NOMO-1 treated with dmso at 0.1 percent for 144 hours (cell line): ENCODE measurements at regions not wholly inside any gene's neighbourhood (a gene's known extent, or its start where the extent isn't known, plus 50 kb on each side); places are given as distances from the start of the nearest gene placed in this dataset.

ENCODE experiments used
- DNase-seq: peaks from one replicate; lab custom pipeline; 2025; ENCODE audit not compliant: unreplicated experiment; lab: John Stamatoyannopoulos, UW

DNA sequence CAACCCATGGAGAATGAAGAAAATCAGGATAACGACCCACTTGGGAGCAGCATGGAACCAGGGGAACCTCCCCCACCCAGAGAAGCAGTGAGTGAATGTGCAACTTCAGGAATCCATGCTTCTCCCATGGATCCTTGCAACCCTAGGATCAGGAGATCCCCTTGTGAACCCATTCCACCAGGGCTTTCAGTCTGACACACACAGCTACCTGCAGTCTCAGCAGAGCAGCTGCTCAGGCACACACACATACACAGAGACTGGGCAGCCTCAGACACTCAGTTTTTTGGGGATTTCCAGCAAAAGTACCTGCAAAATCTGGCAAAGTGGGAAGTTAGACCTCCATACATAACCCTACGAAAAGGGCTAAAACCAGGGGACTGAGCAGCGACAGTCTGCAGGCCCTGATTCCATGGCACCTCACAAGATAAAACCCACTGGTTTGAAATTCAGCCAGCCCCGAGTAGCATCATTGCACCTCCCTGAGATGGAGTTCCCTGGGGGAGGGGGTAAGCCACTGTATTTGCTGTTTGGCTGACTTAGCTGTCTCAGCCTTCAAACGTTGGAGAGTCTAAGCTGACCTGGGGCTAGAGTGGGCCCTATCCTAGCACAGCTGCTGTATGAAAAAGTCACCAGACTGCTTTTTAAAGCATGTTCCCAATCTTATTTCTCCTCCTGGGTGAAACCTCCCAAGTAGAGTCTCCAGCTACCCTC, 737.5 kb upstream of the NDST4 start:
- no peak for DNase-seq

DNA sequence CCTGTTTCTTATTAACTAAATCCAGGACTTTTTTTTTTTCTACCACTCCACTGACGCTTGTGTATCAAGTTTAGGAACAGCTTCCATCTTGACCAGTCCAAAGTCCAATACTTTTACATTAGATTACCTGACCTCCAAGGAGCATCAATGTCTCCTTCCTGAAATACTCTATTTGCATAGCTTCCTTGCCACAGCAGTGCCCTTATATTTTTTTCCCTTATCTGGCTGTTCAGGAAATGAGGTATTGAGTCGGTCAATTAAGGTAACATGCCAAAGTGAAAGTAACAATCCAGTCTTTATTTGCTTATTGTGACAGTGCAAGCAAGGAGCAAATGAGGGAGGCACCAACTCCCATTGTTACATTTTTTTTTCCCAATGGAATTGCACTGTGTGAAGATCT, 730.8 kb upstream of the NDST4 start:
- DNase-seq: no peak

DNA sequence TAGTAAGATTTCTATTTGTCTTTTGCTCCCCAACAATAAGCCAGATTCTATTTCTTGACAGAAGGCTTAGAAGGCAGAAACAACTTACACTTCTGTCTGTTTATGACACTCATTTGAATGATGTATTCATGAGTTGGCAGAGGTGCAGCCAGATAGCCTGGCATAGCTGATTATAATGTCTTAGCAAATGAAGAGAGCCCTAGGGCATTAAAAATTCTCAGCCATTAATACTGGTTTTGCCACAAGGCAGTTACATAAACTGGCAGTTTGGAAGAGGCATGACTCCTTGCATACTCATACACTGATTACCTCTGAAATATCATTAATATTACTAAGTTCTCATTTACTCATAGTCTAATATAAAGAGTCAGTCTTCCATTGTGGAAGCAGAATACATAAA, 728.5 kb upstream of the NDST4 start:
- DNase-seq: no peak

DNA sequence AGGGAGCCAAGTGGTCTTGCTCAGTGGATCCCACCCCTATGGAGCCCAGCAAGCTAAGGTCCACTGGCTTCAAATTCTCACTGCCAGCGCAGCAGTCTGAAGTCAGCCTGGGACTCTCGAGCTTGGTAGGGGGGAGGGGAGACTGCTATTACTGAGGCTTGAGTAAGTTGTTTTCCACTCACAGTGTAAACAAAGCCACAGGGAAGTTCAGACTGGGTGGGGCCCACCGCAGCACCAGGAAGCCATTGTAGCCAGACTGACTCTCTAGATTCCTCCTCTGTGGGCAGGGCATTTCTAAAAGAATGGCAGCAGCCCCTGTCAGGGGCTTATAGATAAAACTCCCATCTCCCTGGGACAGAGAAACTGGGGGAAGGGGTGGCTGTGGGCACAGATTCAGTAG, 721.0 kb upstream of the NDST4 start:
- DNase-seq: no peak

DNA sequence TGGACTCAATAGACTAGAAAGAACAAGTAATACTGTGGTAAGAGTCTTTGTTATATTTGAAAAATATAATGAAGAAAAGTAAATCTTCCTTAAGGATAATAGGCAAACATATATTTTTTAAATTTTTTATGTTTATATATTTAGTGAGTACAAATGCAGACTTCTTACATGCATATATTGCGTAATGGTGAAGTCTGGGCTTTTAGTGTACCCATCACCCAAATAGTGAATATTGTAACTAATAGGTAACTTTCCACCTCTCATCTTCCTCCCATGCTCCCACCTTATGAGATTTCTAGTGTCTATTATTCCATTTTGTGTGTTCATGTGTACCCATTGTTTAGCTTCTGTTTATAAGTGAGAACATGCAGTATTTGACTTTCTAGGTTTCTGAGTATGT, 711.2 kb upstream of the NDST4 start:
- DNase-seq: no peak

DNA sequence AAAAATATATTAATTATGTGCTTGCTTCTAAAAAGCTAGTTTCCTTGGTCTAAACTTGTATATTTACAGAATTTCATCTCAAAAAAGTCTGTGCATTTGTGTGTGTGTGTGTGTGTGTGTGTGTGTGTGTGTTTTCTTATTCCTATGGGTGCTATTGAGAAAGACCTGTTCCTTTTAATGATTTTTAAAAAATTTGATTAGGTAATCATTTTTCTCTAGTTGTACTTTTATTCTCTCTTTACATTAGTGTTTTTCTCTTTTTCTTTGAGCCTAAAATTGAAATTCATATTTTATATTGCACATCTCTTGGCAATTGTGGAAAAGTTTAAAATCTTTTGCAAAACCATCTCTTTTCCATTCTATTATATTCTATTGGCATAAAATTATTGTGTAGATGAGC, 690.4 kb upstream of the NDST4 start:
- no peak for DNase-seq

DNA sequence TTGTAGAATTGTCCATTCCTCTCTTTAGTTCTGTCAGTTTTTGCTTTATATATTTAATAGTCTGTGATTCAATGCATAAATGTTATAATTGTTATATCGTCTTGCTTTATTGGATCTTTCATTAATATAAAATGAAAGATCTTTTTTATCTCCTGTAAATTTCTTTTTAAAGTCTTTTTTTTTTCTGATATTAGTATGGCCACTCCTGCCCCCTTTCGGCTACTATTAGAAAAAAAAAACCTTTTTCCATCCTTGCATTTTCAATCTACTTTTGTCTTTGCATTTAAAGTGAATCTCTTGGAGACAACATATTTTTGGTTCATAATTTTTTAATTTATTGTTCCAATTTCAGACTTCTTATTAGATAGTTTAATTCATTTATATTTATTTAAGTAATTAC, 677.4 kb upstream of the NDST4 start:
- no peak for DNase-seq

DNA sequence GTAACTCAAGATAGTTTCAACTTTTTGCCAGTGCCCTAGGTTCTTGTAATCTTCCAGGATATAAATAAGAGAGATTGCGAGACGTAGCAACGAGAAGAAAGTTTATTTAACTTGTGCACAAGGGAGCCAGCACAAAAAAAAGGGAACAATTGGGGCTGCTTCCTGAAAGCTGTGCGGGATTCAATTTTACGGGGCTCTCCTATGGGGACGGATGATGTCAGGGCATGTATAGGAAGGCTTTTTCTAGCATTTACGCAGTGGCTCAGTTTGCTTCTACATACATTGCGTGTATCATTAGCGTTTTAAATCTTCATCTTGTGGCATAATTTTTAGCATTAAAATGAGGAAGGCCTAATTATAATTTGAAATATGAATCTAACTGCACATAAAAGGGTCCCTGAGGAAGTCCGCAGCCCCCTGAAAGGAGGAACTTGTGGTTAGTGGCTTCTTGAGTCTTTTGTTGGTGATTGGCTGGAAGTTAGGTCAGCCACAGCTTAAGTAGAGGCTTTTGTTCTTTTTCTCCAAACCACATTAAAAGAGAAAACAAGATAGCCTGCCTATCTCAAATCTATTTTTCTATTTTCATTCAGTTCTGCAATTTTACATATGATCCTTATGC, 668.2 kb upstream of the NDST4 start:
- peak; percentile 87 for DNase-seq

DNA sequence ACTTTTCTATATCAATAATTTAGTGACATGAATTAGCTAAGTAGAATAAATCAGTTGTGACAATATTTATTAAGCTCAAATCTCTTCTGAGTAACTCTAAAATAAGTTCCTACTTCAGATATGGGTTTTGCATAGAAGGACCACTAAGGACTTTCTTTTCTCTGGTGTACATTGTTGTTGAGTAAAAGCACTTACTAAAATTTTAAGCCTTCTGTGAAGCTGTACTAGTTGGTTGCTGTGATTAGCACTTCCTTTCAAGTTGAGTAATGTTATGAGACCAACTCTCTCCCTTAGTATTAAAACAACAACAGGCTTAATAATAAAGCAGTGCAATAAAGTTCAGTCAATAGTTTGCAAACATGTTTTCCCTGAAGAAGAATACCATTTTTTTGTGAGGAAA, 667.4 kb upstream of the NDST4 start:
- no peak for DNase-seq

DNA sequence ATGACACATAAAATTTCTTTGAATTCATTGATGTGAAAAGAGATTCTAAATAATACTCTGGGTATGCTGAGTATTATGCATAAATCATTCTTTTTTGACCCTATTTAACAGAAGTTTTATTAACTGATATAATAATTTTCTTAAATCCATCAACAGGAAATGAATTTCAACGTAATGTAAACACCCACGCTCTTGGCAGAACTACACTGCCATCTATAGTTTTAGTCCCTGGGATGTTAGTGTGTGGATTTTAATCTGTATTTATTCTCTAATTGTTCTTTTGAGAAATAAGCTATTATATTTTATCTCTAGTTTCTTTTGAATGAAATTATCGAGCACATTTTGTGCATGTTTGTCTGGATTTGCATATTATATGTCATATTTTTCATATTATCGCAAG, 666.8 kb upstream of the NDST4 start:
- DNase-seq: no peak

DNA sequence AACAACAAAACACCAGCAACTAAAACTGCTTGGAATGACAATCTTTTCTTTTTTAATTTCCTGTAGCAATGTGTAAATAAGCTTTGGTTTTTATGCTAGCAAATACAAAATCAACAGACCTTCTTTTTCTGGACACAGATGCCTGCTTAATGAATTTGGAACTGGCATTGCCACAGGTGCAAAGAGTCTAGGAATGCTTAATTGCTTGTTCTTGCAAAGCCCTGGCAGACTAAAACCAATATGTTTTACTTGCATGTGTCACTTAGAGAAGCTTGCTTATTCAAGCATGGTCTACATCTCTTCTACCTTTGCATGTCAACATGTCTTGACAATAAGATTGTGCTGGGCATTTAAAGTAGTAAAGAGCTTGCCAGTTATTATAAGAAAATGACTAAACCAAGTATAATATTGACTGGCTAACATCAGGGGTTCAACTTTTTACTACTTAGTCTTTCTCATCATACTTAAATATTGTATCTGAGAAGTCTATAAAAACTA, 656.7 kb upstream of the NDST4 start:
- DNase-seq: no peak

DNA sequence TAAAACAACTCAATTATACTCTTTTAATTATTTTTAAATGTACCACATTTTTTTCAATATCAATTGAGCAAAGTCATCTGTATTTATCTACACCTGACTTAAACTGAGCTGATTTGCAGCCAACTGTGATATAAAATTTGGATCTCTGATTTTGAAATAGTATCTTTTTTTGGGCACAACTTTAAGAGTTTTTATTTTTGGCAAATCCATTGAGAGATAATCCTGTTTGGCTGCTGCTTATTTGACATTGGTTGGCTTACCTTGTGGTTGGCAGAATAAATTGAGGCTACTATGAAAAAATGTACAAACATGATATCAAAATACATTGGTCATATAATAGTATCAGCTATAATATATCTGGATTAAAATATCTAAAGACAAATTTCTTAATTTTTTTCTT, 656.0 kb upstream of the NDST4 start:
- no peak for DNase-seq

DNA sequence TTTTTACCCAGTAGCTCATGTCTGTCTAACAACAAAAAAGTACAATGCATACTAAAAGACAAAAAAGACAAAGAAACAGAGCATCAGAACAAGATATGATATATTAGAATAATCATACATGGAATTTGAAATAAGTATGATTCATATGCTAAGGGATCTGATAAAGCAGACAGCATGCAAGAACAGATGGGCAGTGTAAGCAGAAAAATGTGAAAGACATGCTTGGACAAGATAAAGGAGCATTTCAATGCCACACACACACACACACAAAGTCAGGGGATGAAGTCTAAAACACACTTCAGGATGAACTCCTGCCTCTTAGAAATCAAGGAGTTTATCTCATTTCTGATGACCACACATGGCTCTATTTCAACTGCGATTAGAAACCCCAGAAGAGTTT, 649.6 kb upstream of the NDST4 start:
- DNase-seq: no peak

DNA sequence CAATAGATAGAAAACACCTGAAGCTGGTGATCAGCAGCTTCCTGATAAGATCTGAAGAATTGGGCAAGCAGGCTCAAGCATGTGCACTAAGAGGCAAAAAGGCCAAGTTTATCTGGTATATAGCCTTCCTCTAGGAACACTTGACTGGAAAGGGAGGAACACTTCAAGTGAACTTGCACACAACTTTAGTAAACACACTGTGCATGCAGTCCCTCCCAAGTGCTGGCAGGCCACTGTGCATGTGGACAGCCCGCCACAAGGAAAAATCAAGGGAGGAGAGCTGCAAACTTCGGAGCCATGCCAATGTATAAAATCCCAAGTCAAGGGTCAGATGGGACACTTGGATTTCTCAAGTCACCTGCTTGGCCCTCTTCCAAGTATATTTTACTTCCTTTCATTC, 645.8 kb upstream of the NDST4 start:
- DNase-seq: no peak

DNA sequence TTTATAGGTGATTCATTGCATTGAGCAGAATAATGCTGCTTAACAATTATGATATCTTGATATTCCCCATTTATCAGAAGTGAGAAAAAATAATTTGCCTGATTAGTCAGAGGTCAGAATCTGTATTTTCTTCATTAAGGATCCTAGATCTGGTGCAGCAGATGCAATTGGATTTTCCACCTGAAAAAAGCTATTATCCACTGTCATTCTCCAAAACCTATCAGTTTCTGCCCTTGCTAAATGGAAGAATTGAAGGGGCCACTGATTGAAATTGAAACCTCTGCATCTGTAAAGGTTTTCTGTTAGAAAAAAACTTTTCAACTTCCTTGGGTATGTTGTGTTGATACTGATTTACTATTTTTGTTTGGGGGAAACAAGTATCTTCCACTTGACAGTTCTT, 636.0 kb upstream of the NDST4 start:
- DNase-seq: no peak

DNA sequence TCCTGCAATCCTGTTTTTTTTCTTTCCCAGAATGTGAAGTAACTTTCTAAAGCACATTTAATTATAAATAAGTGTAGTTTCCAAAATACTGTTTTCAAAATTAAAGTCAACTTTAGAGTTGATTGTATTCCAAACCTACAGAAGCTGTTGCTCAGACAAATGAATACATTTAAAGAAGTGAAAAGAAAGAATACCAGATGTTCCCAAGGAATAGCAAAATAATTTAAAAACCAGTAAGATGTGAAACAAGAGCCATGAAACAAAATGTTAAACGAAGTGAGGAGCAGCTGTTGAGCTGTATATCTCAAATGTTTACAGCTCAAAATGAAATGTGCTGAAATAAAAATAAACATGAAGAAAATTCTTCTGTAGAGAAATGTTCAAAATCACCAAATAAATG, 627.4 kb upstream of the NDST4 start:
- no peak for DNase-seq

DNA sequence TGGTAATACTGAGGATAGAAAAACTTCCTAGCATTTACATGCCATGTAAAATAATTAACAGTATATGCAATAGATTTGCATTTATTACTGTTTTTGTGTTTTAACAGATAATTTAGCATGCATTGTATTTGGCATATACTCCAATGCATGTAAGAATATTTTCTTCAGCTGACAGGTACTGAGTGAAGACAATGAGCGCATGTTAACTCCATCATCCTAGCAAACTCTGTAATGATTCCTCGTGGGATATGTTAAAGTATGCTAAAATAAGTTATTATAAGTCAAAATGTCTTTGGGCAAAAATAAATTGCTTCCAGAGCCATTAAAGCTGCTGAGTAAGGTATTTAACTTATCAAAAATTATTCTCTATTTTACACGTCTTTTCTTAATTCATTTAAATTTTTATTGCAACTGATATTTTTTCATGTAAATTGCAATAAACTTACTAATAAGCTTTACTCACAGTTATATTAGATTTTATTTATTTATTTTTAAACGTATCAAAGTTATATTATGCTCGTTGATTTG, 616.4 kb upstream of the NDST4 start:
- no peak for DNase-seq

DNA sequence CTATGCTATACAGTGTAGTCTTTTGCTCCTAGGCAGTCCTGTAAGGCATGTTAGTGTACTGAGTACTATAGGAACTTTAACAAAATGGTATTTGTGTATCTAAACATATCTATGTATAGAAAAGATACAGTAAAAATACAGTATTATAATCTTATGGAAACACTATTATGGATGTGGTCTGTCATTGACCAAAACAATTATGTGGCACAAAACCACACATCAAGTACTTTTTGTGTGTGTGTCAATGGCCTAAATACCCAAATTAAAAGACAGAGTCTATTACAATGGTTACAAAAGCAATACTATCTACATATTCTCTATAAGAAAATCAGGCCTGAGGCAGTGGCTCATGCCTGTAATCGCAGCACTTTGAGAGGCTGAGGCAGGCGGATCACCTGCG, 610.2 kb upstream of the NDST4 start:
- DNase-seq: no peak

DNA sequence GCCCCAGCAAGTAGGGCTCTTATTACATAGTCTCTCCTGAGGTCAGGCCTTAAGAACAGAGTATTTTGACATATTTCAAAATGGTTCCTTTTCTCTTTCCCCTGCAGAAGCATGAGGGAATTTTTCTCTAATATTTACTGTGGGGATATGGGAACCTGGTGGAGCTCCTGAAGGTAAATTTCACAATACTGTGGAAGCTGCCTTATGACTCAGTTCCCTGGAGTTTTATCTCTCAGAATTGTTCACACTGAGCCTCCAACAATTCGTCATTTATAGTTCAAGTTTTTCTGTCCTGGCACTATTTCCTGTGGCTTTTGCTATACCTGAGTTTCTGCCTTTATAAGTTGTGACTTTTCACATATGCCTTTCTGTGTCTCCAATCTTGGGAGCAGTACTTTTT, 607.2 kb upstream of the NDST4 start:
- no peak for DNase-seq

DNA sequence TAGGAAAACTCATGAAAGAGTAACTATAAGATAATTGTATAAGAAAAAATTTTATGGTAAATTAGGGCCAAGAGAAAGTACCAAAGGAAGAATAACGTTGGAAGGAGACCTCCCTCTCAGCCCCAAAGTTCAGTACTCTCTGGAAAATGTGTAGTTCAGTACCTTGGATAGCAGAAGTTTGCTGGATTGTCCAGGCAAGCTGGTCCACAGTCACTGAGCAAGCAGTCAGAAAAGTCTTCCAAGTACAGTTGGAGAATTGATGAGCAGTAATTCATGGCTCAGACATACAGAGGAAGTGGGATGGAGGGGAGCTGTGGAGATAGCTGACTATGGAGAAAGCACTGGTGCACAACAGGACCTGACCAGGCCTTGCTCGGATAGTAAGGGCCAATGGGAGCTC, 598.2 kb upstream of the NDST4 start:
- no peak for DNase-seq

DNA sequence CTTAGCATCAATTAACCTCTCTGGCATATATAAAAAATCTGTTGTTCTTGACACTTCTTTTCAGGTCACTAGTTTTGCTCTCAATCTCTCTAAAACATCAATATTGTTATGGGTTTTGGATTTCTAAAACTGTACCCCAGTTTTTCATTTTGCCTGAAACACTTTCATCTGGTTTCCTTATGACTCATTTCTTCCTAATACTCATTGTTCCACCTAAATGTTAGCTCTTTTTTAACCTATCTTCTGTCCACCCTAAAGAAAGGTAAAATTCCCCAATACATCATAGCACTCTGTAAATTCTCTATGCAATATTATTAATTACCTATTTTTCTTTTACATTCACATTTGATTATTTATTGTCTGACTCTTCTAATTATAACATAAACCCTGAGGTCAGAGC, 575.5 kb upstream of the NDST4 start:
- DNase-seq: no peak

DNA sequence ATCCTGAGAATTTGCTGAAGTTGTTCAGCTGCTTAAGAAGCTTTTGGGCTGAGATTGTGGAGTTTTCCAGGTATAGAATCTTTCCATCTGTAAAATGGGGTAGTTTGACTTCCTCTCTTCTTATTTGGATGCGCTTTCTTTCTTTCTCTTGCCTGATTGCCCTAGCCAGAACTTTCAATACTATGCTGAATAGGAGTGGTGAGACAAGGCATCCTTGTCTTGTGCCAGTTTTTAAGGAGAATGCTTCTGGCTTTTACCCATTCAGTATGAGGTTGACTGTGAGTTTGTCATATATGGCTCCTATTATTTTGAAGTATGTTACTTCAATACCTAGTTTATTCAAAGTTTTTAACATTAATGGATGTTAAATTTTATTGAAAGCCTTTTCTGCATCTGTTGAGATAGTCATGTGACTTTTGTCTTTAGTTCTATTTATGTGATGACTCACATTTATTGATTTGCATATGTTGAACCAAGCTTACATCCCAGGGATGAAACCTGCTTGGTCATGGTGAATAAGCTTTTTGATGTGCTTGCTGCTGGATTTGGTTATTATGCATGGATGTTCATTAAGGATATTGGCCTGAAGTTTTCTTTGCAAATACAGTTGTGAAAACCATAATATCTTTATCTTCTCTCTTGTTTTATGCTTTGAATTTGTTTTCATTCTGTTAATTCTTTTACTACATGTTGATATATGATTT, 573.8 kb upstream of the NDST4 start:
- DNase-seq: no peak
